Ammon's horn (tissue), 1 donor: ENCODE measurements at regions not wholly inside any gene's neighbourhood (a gene's known extent, or its start where the extent isn't known, plus 50 kb on each side); places are given as distances from the start of the nearest gene placed in this dataset.

ENCODE experiments used
- DNase-seq: peaks from one replicate; pipeline ENCODE4 v3.0.0-alpha.2; 2016; ENCODE audit warnings: low spot score

DNA sequence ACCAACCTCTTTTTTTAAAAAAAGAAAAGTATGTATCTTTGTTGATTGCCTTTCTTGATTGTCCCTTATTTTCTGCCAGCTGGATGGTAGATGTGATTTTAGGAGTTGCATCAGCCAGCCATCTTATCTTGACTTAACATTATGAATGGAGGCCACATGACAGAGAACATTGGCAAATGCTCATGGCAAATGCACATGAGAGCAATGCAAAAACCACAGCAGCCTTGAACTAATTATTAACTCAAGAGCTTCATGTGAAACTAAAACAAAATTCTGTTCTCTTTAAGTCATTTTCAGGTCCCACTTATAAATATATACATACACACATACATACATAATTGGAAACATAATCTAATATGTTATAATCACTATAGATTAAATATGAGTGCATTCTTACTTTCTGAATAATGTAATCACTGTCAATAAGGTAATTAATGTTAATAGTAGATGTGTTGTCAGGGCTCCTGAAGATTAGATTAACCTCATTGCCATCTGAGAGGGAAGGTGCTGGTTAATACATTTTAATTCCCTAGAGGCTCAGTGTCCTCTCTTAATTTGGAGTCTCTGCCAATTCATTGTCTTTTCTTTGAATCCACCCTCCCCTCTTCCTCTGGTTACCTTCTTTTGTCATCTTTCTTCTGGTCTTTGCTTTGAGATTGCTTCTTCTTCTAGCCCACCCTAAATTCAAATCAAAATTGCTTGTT is 962.2 kb downstream of the ADGRL2 start:
- no peak for DNase-seq

DNA sequence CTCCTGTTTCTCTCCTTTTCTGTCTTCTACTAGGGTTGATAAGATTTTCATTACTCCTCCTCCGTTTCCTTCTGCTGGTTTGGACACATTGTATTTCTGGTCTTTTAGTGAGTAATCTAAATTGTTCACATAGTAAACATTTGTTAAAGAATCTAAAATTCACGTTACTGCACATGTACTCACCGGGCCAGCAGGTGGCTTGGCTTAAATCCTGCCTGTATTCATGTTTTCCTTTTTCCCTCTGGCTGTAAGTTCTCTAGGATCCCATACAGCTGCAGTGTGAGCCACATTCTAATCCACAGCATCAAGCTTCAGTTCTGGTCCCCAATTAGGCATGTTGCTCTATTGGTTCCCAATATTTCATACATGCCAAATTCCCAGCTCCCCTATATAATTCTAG is 958.3 kb downstream of the ADGRL2 start:
- DNase-seq = no peak

DNA sequence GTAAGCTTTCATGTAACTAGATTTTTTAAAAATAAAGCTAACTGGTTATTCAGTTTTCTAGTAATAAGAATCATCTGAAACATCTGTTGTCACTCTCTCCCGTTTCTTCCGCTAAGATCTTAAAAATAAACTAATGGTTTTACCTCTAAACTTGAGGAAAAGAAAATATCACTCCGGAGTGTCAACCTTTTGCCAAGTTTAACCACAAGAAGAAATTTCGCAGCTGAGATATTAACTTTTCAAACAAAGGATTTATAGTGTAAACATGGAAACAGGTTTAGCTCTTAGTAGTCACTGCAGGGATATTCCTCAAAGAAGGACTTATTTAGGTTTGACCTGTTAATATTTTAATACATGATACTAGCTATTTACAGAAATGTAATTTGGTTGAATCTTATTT is 954.9 kb downstream of the ADGRL2 start:
- DNase-seq = no peak

DNA sequence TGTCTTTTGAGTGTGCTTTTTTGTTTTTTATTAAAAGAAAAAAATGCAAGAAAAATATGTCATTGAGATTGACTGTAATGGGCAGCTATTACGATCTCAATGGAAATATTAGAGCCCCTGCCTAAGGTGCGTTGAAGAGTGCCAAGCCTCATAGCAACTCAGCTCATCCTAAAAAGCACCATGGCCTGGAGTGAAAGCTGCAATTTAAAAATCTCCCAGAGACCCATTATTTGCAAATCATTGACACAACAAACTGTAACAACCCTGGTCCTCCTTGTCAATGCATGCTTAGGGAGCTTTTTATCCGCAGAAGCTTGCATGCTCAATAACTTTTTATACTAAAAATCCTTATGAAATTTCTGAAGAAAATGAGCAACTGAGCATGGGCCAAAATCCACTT is 954.5 kb downstream of the ADGRL2 start:
- DNase-seq = no peak

DNA sequence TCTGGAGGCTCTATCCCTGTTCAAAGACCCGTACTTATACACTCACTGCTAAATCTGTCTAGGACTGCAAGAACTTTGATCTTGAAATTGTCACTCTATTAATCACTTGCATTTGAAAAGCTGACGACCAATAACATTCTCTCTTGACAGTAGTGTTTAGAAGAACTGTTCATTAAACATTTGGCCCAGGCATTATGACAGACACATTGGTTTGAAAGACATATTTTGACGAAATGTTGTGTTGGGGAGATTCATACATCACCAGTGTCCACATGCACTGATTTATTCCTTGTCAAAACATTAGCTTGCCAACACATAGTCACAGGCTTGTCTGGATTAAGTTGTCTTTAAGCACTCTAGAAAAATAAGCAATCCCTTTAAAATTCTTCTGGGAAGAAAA is 951.3 kb downstream of the ADGRL2 start:
- no peak for DNase-seq

DNA sequence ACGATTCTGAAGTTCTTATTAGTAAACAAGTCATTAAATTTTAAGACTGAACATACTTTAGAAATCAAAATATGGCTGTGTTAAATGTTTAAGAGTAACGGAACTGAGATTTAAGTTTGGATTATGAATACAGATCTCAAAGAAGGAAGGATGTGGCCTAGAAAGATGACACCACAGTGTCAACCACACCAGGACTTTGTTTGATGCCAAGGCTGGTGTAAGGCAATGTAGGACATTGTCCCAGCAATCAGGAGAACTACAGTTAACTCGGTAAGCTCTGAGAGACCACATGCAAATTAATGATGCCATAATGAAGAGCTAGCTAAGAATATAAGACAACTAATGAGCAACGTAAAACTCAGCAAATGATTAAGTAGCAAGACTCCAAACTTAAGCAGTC is 932.9 kb downstream of the ADGRL2 start:
- DNase-seq = no peak

DNA sequence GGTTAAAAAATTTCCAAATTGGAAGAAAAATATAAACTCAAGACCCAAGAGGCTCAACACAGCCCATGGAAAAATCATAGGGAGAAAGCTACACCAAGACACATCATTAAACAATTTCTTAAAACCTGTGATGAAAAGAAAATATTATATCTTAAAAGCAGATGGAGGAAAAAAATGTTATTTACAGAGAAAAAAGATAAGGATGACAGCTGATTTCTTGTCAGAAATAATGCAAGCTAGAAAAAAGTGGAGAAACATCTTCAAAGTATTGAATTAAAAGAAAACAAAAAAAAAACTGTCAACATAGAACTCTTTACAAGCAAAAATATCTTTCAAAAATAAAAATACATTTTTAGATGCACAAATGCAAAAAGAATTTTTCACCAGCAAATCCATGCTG is 930.5 kb downstream of the ADGRL2 start:
- DNase-seq = no peak

DNA sequence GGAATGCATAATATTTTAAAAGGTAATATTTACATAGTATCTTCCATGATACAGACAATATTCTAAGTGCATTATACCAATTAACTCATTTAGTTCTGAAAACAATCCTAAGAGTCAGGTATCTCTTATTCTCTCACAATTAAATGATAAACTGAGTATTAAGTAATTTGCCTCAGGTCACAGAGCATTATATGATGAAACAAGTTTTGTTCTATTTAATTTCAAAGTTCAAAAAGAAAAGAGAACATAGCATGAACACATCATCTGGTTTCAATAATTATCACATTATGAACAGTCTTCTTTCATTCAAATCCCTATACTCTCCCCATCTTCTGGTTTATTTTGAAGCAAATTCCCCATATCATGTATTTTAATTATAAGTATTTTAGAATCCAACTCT is 927.5 kb downstream of the ADGRL2 start:
- DNase-seq = no peak

DNA sequence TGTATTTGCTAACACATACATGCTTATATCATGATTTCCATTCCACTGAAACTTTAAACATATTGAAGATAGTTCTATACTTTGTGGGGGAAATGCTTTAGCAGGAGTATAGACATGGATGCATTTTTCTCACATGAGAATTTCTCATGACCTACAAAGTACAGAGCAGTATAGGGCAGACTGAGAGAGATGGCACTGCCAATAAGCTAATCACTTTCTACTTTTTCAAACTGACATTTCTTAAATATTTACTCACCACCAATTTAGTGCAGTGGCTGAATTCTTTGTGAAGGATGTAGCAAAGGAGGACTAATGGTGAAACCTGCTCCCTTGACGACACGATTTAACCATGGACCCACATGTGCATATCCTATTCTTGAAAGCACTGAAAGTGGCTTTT is 923.5 kb downstream of the ADGRL2 start:
- DNase-seq = no peak

DNA sequence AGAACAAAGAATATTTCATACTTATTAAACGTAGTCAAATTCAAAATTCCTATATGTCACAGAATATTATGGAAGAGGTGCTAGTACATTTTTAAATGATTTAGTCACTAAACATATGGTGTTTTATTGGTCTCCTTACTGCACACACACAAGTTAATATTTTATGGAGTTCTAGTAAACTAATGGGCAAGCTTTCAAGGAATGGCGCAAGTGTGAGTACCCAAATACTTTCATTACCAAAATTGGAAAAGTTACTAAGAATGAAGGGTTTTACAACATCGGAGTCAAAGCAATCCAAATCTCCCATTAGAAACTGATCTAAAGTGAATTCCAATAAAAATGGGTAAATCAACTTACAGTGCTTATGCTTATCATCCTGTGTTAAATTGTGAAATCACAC is 921.9 kb downstream of the ADGRL2 start:
- no peak for DNase-seq

DNA sequence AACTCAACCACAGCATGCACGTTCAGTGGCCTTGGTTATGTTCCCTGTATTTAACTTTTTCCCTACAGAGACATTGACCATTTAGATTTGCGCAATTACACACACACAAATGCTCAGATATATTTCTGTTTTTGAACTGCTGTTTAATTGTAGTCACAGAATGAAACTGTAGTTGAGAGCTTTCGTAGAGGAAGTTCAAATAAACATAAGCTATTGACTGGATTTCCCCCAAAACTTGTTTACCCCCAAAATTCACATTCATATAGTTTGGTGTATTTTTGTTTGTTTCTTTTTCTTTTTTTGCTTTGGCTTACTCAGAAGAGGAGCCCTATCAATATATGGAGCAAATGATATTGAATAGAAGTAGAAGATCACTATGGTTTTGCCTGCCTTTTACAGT is 921.0 kb downstream of the ADGRL2 start:
- DNase-seq = no peak

DNA sequence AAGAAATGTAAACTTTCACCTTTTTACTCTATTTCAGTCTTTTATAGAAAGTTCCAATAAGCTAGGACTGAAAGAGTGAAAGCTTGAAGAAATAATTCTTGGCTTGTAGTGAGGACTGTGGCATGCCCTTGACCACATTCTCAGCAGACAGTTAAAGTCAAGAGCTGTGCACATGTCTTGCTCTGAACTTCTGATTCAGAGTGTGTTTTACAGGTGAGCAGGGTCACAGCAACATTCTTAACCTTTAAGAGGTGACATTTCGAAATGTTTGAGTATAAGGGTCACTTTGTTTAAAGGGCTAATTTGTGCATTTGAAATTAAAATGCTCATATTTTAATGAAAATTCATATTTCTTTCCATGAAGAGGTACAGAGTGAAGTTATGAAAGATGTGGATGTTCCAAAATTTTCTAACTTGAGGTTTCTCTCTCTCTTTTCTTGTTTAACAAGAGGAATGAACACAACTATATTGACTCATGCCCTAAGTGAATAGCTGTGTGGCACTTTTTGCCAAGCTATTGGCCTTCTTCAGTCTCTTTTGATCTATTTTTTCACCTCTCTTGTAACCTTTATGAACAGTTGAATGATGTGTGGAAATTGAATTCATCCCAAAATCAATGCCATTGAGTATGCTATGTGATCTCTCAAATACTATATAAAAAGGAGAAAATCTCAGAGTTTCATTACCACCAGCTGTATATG is 918.1 kb downstream of the ADGRL2 start:
- DNase-seq = no peak

DNA sequence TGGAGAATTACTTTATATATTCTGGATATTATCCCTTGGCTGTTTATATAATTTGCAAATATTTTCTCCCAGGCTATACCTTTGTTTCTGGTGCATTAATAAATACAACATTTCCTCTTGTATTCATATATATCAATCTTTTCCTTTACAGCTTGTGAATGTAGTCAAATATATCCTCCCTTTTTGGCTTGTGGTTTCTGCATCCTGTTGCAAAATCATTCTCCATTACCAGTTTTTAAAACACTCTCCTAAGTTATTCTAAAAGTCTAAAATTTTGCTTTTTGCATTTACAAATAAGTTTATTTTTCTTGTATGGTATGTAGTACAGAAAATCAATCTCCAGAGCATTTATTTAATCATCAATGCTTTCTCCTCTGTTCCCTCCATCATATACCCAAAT is 909.4 kb downstream of the ADGRL2 start:
- DNase-seq = no peak

DNA sequence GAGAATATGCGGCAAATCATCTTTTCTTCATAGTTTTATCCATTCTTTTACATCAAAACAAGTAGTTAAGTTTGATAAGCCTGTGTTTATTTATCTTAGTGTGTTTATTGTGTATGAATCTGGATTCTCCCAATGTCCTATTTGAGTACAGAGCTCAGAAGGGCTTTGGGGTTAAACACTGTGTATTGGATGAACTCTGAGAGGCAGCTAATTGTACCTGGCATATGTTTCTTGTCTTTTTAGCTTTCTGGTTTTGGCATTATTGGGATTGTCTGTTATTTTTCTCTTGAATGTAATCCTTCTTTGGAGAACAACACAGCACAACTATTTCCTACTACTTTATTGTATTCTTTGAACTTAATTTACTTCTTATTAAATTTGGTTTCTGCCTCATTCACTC is 906.9 kb downstream of the ADGRL2 start:
- DNase-seq = no peak

DNA sequence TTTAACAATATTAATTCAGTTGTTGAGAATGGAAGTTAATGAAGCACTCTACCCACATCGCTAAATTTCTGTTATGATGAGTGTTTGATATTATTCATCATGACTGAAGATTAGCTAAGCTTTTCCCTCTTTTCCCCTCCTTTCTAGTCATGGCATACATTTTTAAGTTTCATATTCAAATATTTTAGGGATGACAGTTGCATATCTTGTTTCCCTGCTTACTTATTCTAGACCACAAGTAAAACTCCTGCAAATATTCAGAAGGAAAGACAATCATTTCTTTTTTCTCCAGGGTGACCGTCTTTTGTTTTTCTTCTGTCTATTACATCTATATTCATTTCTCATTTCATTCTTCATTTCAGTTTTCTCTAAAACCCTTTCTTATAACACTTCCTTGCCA is 906.0 kb downstream of the ADGRL2 start:
- no peak for DNase-seq

DNA sequence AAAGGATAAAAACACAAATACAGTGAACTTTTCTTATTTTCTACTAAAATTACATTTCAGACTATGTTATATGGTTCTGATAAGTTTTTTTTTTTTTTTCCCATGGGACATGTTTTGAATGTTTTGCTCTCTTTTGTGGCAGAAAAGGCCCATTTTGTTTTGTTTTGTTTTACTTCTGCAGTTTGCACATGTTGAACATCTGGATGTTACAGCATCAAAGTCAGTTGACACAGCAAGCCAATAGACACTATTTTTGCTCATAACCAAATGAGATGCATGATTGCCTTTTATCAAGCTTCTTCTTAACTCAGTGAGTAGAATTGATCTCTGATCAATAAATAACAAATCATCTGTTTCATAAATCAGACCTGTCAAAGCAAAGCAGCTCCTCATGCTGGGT is 904.2 kb downstream of the ADGRL2 start:
- DNase-seq = no peak

DNA sequence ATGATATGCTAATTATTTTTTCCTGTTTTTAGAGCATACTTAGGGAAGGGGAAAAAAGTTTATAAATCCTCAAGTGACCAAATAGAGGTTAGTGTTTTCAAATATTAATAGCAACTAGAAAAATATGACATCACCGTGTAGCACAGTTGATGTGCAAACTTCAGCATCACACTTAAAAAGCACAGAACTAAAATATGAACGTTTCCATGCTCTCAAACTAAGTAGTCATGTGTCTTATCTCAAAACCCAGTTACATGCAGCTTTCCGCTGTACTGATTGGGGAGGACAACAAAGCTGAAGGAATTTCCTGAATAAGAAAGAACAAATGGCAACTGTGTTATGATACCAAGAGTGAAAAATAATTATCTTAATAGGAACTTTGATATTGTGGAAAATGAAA is 903.7 kb downstream of the ADGRL2 start:
- DNase-seq = no peak

DNA sequence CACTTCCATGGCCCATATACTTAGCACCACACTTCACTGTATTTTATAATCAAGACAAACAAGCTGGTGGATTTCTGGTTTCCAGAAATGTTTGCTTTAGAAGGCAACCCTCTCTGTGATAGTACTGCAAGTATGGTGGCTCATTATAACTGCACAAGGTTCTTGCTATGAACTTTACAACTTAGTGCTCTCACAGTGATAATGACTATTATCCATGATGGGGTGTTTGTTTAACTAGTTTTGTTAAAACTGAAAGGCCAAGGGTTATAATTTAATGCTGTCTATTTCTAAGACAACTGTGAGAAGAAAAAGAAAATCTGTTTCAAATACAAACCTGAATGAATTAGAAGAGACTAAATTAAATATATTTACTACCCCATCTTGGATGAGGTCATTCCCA is 903.2 kb downstream of the ADGRL2 start:
- DNase-seq = no peak

DNA sequence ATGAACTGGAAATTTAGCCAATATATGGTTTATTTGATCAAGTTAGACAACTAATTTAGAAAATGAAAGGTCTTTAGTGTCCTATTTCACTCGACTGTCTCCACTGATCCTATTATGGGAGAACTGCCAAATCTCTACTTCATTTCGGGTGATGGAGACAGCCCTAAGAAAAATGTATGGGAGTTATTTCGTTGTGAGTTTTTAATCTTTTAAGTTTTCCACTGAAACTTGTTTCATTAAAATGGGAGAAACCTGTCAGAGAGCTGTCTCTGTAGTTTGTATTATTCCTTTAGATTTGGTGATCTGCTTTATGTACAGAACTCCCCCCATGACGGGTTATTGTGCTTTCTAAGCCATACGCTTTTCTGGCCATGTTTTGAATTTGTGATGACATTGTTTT is 899.7 kb downstream of the ADGRL2 start:
- no peak for DNase-seq

DNA sequence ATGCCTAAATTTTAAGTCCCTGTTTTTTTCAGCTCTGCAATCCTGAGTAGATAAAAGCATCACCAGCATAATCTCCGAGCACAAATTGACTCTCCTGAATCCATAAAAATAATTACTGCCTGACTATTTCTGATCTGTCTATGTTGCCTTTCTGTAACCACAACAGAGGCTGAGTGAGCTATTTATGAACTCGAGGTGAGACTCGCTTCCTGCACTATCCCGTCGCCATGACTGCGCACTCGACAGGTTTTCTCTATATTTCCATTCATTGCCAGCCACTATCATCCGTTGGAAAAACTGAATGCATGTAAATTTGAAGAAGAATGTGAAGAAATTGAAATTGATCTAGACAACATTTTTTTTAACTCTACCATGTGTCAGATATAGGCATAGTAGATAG is 897.2 kb downstream of the ADGRL2 start:
- DNase-seq = no peak

DNA sequence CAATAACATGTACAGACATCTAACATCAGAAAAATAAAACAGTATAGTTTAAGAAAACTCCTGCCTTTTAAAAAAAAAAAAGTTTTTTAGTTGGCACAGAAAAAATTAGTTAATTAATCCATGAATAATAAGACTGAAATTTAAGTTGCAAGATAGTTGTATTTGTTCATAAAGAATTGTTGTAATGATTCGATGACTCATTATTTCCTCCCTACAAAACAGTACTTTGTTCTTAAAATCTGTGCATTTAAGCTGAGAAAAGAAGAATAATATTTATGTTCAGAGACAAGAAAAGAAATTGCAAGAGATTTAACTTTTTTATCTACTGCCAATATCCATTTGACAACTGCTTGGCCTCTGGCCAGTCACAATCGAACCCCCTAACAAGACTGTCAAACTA is 894.7 kb downstream of the ADGRL2 start:
- no peak for DNase-seq

DNA sequence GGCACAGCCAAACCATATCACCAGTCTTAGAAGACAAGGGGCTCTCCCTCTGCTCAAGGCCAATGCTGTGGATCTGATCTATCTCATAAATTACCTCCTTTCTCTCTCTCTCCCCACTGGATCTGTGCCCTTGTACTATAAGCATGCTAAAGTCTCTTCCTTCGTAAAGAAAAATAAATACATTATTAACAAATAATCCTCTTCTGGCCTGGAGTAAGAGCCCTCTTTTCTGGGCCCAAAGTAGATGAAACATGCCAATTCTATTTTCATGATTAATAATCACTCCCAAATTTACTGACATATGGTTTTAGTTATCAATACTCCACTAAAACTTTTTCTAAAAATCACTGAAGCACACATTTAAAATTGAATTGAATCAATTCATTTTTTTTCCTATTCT is 889.7 kb downstream of the ADGRL2 start:
- no peak for DNase-seq

DNA sequence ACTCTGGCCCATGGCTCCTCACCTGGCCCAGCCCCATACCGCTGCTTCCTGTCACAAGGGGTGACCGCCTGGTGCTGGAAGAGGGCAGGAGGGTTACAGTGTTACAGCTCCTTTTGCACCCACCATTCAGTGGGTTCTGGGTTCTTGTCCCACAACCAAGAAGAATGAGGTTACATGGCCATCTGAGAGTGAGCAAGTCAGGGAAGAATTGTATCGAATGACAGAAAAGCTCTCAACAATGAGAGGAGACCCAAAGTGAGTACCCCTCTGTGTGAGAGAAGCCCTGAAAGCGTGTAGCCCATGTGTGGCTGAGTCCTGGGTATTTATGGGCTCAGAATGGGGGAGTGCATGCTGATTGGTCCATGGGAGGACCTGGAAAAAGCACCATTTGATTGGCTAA is 888.5 kb downstream of the ADGRL2 start:
- DNase-seq = no peak

DNA sequence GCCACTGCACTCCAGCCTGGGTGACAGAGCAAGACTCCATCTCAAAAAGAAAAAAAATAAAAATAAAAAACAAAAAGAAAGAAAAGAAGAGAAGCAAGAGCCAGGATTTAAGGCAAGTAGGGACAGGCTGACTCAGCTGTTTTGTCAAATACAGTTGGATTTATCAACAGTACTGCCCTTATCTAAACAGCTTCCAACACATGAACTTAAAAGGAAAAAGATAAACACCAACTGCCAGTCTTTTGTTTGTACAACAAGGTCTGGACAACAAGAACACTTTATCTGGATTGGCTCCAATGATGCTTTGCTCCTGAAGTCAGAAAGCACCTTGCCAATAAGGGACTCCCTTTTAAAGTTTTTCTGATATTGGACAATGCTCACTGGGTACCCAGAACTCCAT is 886.0 kb downstream of the ADGRL2 start:
- no peak for DNase-seq
